ENCODE measurements at regions not wholly inside any gene's neighbourhood (a gene's known extent, or its start where the extent isn't known, plus 50 kb on each side); places are given as distances from the start of the nearest gene placed in this dataset.

- no peak for TF ChIP-seq CTCF (IDR thresholded peaks at IDR 0.05; ENCODE audit: borderline replicate concordance, insufficient read depth, low read depth, low read length)
- no peak overlapping the region for H3K4me3 ChIP-seq (ENCODE audit: low read depth, low read length)
These were observed 390.9 kb downstream of the GATA3 start for GRCh38 chr10:8445353-8445752.

- H3K4me3 ChIP-seq (ENCODE audit: low read depth, low read length): no peak overlapping the region
These were observed 395.4 kb downstream of the GATA3 start for GRCh38 chr10:8449909-8450308.

GRCh38 chr10:8453587-8453986, 399.1 kb downstream of the GATA3 start:
- H3K4me3 ChIP-seq (ENCODE audit: low read depth, low read length): no peak overlapping the region
- TF ChIP-seq CTCF (IDR thresholded peaks at IDR 0.05; ENCODE audit: borderline replicate concordance, insufficient read depth, low read depth, low read length): no peak

More at GRCh38 chr10:8449909-8450308, 395.4 kb downstream of the GATA3 start:
- no peak for TF ChIP-seq CTCF (IDR thresholded peaks at IDR 0.05; ENCODE audit: borderline replicate concordance, insufficient read depth, low read depth, low read length)

- TF ChIP-seq CTCF (IDR thresholded peaks at IDR 0.05; ENCODE audit: borderline replicate concordance, insufficient read depth, low read depth, low read length): no peak
- H3K4me3 ChIP-seq (ENCODE audit: low read depth, low read length): no peak overlapping the region
These were observed 399.9 kb downstream of the GATA3 start for GRCh38 chr10:8454357-8454756.

GRCh38 chr10:8455181-8455580, 400.7 kb downstream of the GATA3 start:
- no peak for TF ChIP-seq CTCF (IDR thresholded peaks at IDR 0.05; ENCODE audit: borderline replicate concordance, insufficient read depth, low read depth, low read length)

GRCh38 chr10:8456386-8456785, 401.9 kb downstream of the GATA3 start:
- no peak overlapping the region for H3K4me3 ChIP-seq (ENCODE audit: low read depth, low read length)
- TF ChIP-seq CTCF (IDR thresholded peaks at IDR 0.05; ENCODE audit: borderline replicate concordance, insufficient read depth, low read depth, low read length): no peak

More at GRCh38 chr10:8455181-8455580, 400.7 kb downstream of the GATA3 start:
- no peak overlapping the region for H3K4me3 ChIP-seq (ENCODE audit: low read depth, low read length)

GRCh38 chr10:8460626-8461025, 406.1 kb downstream of the GATA3 start:
- TF ChIP-seq CTCF (IDR thresholded peaks at IDR 0.05; ENCODE audit: borderline replicate concordance, insufficient read depth, low read depth, low read length): no peak
- no peak overlapping the region for H3K4me3 ChIP-seq (ENCODE audit: low read depth, low read length)

All from GM12875 (cell line).